HG03095 (cell line): ENCODE measurements at regions not wholly inside any gene's neighbourhood (a gene's known extent, or its start where the extent isn't known, plus 50 kb on each side); places are given as distances from the start of the nearest gene placed in this dataset.

Experiments
- ATAC-seq: cut with Tn5 transposase; IDR thresholded peaks from one replicate; pipeline ENCODE4 v1.9.1; 2021; ENCODE audit warnings: moderate library complexity; ENCODE audit not compliant: unreplicated experiment

GRCh38 chr9:19732441-19732951, 56.3 kb downstream of the SLC24A2 start:
- no peak for ATAC-seq

- no peak for ATAC-seq
Measured at GRCh38 chr9:19728101-19728500, 60.7 kb downstream of the SLC24A2 start.

- ATAC-seq = no peak
Measured at GRCh38 chr9:19725970-19726369, 62.9 kb downstream of the SLC24A2 start.

GRCh38 chr9:19720377-19720776, 68.5 kb downstream of the SLC24A2 start:
- no peak for ATAC-seq

- no peak for ATAC-seq
Measured at GRCh38 chr9:19703702-19704101, 85.1 kb downstream of the SLC24A2 start.

- no peak for ATAC-seq
Measured at GRCh38 chr9:19701991-19702390, 86.8 kb downstream of the SLC24A2 start.

- no peak for ATAC-seq
Measured at GRCh38 chr9:19701274-19701673, 87.6 kb downstream of the SLC24A2 start.

GRCh38 chr9:19700699-19701098, 88.1 kb downstream of the SLC24A2 start:
- ATAC-seq = no peak

- ATAC-seq = no peak
Measured at GRCh38 chr9:19699756-19700155, 89.1 kb downstream of the SLC24A2 start.

GRCh38 chr9:19698960-19699359, 89.9 kb downstream of the SLC24A2 start:
- no peak for ATAC-seq

GRCh38 chr9:19694601-19695000, 94.2 kb downstream of the SLC24A2 start:
- ATAC-seq = no peak

- no peak for ATAC-seq
Measured at GRCh38 chr9:19690128-19690527, 98.7 kb downstream of the SLC24A2 start.

GRCh38 chr9:19689328-19690101, 99.3 kb downstream of the SLC24A2 start:
- no peak for ATAC-seq

GRCh38 chr9:19683715-19684114, 105.1 kb downstream of the SLC24A2 start:
- no peak for ATAC-seq

- no peak for ATAC-seq
Measured at GRCh38 chr9:19682397-19682796, 106.4 kb downstream of the SLC24A2 start.

GRCh38 chr9:19681846-19682245, 107.0 kb downstream of the SLC24A2 start:
- no peak for ATAC-seq

GRCh38 chr9:19677924-19678323, 110.9 kb downstream of the SLC24A2 start:
- no peak for ATAC-seq

GRCh38 chr9:19675492-19675891, 113.3 kb downstream of the SLC24A2 start:
- no peak for ATAC-seq

GRCh38 chr9:19666575-19666974, 122.3 kb downstream of the SLC24A2 start:
- no peak for ATAC-seq

GRCh38 chr9:19665146-19665863, 123.5 kb downstream of the SLC24A2 start:
- peak; percentile 99 for ATAC-seq

GRCh38 chr9:19663570-19663969, 125.3 kb downstream of the SLC24A2 start:
- ATAC-seq = no peak

- ATAC-seq = no peak
Measured at GRCh38 chr9:19662213-19662612, 126.6 kb downstream of the SLC24A2 start.
